GM23248 (cell line): ENCODE measurements at regions not wholly inside any gene's neighbourhood (a gene's known extent, or its start where the extent isn't known, plus 50 kb on each side); places are given as distances from the start of the nearest gene placed in this dataset.
A peak's percentile ranks its signal among the peaks of the same experiment; 100 is the strongest.

ENCODE experiments used
- DNase-seq: peaks from one replicate; pipeline ENCODE4 v3.0.0-alpha.2; 2015
- H2AFZ ChIP-seq: fragments of 200-600 bp; sonication (generic); 2 replicates; pipeline ENCODE4 v1.6.1; 2016; ENCODE audit warnings: antibody characterized with exemption
- H3F3A ChIP-seq: fragments of 200-600 bp; sonication (generic); 2 replicates; pipeline ENCODE4 v1.6.1; 2016; ENCODE audit warnings: mild to moderate bottlenecking, antibody characterized with exemption, mixed run types; ENCODE audit not compliant: insufficient read depth
- H3K27ac ChIP-seq: fragments of 200-600 bp; sonication (generic); 2 replicates; pipeline ENCODE4 v1.5.1; 2016; ENCODE audit warnings: mild to moderate bottlenecking
- H3K27me3 ChIP-seq: fragments of 200-600 bp; sonication (generic); replicated peaks from 2 replicates; pipeline ENCODE4 v1.6.1; 2016; ENCODE audit warnings: mild to moderate bottlenecking; ENCODE audit not compliant: insufficient read depth
- H3K36me3 ChIP-seq: fragments of 200-600 bp; sonication (generic); 2 replicates; pipeline ENCODE4 v1.6.1; 2016; ENCODE audit warnings: low read depth, mild to moderate bottlenecking
- H3K4me1 ChIP-seq: fragments of 200-600 bp; sonication (generic); 2 replicates; pipeline ENCODE4 v1.6.1; 2016; ENCODE audit warnings: mild to moderate bottlenecking; ENCODE audit not compliant: insufficient read depth
- H3K4me2 ChIP-seq: fragments of 200-600 bp; sonication (generic); one replicate; pipeline ENCODE4 v1.6.1; 2016; ENCODE audit warnings: mild to moderate bottlenecking; ENCODE audit not compliant: unreplicated experiment
- H3K4me3 ChIP-seq: fragments of 200-600 bp; sonication (generic); 2 replicates; pipeline ENCODE4 v1.5.1; 2016; ENCODE audit warnings: mild to moderate bottlenecking
- H3K79me2 ChIP-seq: fragments of 200-600 bp; sonication (generic); 2 replicates; pipeline ENCODE4 v1.6.1; 2016; ENCODE audit warnings: mild to moderate bottlenecking; ENCODE audit not compliant: insufficient read depth
- H3K9ac ChIP-seq: fragments of 200-600 bp; sonication (generic); 2 replicates; pipeline ENCODE4 v1.6.1; 2016; ENCODE audit warnings: mild to moderate bottlenecking
- H3K9me2 ChIP-seq: fragments of 200-600 bp; sonication (generic); 2 replicates; pipeline ENCODE4 v1.6.1; 2016; ENCODE audit warnings: mixed run types, mild to moderate bottlenecking, moderate library complexity; ENCODE audit not compliant: insufficient read depth
- H3K9me3 ChIP-seq: fragments of 200-600 bp; sonication (generic); one replicate; pipeline ENCODE4 v1.6.1; 2017; ENCODE audit warnings: low read depth
- H4K20me1 ChIP-seq: fragments of 200-600 bp; sonication (generic); 2 replicates; pipeline ENCODE4 v1.6.0; 2016; ENCODE audit not compliant: insufficient read depth
- EZH2 ChIP-seq: fragments of 200-600 bp; sonication (generic); IDR thresholded peaks from 2 replicates; pipeline ENCODE4 v1.6.1; 2018; ENCODE audit warnings: antibody characterized with exemption, mild to moderate bottlenecking; ENCODE audit not compliant: insufficient read depth, poor library complexity, severe bottlenecking
- EZH2phosphoT487 ChIP-seq: fragments of 200-600 bp; sonication (generic); IDR thresholded peaks from 2 replicates; pipeline ENCODE4 v1.6.1; 2018; ENCODE audit warnings: antibody characterized with exemption, moderate library complexity, mild to moderate bottlenecking, low read depth; ENCODE audit not compliant: insufficient read depth
- WGBS, 2 experiments: methylation state at CpG; one replicate each; pipeline ENCODE4 v1.1.6; 2015 to 2017; ENCODE audit warnings: low lambda C conversion rate in 2 of 2, low coverage in 1 of 2; ENCODE audit errors: missing lambda C conversion rate in 2 of 2; 5-methylcytosine and 5-hydroxymethylcytosine counted together
- in situ Hi-C: fragments of 300-500 bp; cut with MboI; formaldehyde crosslinking; loops from 2 replicates; pipeline ENCODE4 v1.15.0; 2020

GRCh38 chr9:96031916-96032534, 156.5 kb downstream of the ERCC6L2 start:
- Histone ChIP-seq H3K27ac (no peak overlapping the region), H3F3A (no peaks in the 10 kb centered on the region), H2AFZ (no peak overlapping the region), H3K79me2 (no peaks in the 10 kb centered on the region), H3K9me3 (no peaks in the 10 kb centered on the region), H4K20me1 (no peaks in the 10 kb centered on the region), H3K36me3 (no peaks in the 10 kb centered on the region), H3K27me3 (0 out of 2 replicates have a peak, but pooled peaks cover 13% of the 10 kb centered on the region), H3K4me3 (no peak overlapping the region), H3K4me1 (no peaks in the 10 kb centered on the region), H3K9me2 (no peaks in the 10 kb centered on the region), H3K9ac (no peak overlapping the region), H3K4me2 (no peak overlapping the region)
- in situ Hi-C loops = no loop called here
- WGBS, 2 experiments = 73 to 76% methylated on average over 15 of the region's 15 CpGs
- DNase-seq = no peak
- no peak for TF ChIP-seq EZH2phosphoT487
- TF ChIP-seq EZH2 = no peak

- Histone ChIP-seq H3K36me3 (no peaks in the 10 kb centered on the region), H3K9me3 (no peaks in the 10 kb centered on the region), H3K9ac (no peak overlapping the region), H3K79me2 (no peaks in the 10 kb centered on the region), H3K9me2 (no peaks in the 10 kb centered on the region), H3K4me2 (no peak overlapping the region), H3K27me3 (0 out of 2 replicates have a peak, but pooled peaks cover 13% of the 10 kb centered on the region), H3K27ac (no peak overlapping the region), H4K20me1 (no peaks in the 10 kb centered on the region), H3K4me1 (no peaks in the 10 kb centered on the region), H3K4me3 (no peak overlapping the region), H2AFZ (no peak overlapping the region), H3F3A (no peaks in the 10 kb centered on the region)
- TF ChIP-seq EZH2phosphoT487 = no peak
- no peak for TF ChIP-seq EZH2
- no peak for DNase-seq
- 8 to 14% methylated on average over 6 of the region's 6 CpGs for WGBS, 2 experiments
- in situ Hi-C loops = no loop called here
These were observed 155.9 kb downstream of the ERCC6L2 start for GRCh38 chr9:96031366-96031824.

- WGBS, 2 experiments = 86 to 88% methylated on average over 18 to 19 of the region's 19 CpGs
These were observed 154.4 kb downstream of the ERCC6L2 start for GRCh38 chr9:96029722-96030530.

GRCh38 chr9:96027251-96028131, 152.0 kb downstream of the ERCC6L2 start:
- TF ChIP-seq EZH2 (no peak), EZH2phosphoT487 (no peak)
- Histone ChIP-seq H3K4me3 (no peak overlapping the region), H3K9me2 (no peaks in the 10 kb centered on the region), H3K36me3 (no peaks in the 10 kb centered on the region), H2AFZ (no peak overlapping the region), H3K79me2 (no peaks in the 10 kb centered on the region), H3K9ac (no peak overlapping the region), H3K27ac (no peak overlapping the region), H3K27me3 (peaks cover 44% of the 10 kb centered on the region), H3F3A (no peaks in the 10 kb centered on the region), H3K4me2 (no peak overlapping the region), H3K4me1 (no peaks in the 10 kb centered on the region), H3K9me3 (no peaks in the 10 kb centered on the region), H4K20me1 (no peaks in the 10 kb centered on the region; the same call in 1 of the 2 replicates)
- WGBS, 2 experiments = 36 to 37% methylated on average over 50 to 60 of the region's 72 CpGs
- DNase-seq = peak; percentile 7
- in situ Hi-C loops = no loop called here

More at GRCh38 chr9:96029722-96030530, 154.4 kb downstream of the ERCC6L2 start:
- no peak overlapping the region for H3K4me2 ChIP-seq
- H4K20me1 ChIP-seq = no peaks in the 10 kb centered on the region; the same call in 1 of the 2 replicates
- no peak for DNase-seq
- no peaks in the 10 kb centered on the region for H3K36me3 ChIP-seq
- no peaks in the 10 kb centered on the region for H3K79me2 ChIP-seq
- TF ChIP-seq EZH2 = no peak
- no peak for TF ChIP-seq EZH2phosphoT487
- no peak overlapping the region for H3K4me3 ChIP-seq
- no peaks in the 10 kb centered on the region for H3K9me2 ChIP-seq
- no peaks in the 10 kb centered on the region for H3F3A ChIP-seq
- no peaks in the 10 kb centered on the region for H3K4me1 ChIP-seq
- H3K9me3 ChIP-seq = no peaks in the 10 kb centered on the region
- H3K27ac ChIP-seq = no peak overlapping the region
- H3K9ac ChIP-seq = no peak overlapping the region
- in situ Hi-C loops = no loop called here
- no peak overlapping the region for H2AFZ ChIP-seq
- H3K27me3 ChIP-seq = peaks cover 23% of the 10 kb centered on the region; the same call in 1 of the 2 replicates
